ENCODE measurements at regions not wholly inside any gene's neighbourhood (a gene's known extent, or its start where the extent isn't known, plus 50 kb on each side); places are given as distances from the start of the nearest gene placed in this dataset.
A peak's percentile ranks its signal among the peaks of the same experiment; 100 is the strongest.

- CTCF ChIA-PET = interaction anchor here (1.4 to 1.5 kb wide), 2 partner anchors 18 to 30 kb away, joined by 3 to 4 read pairs; no protein-coding TSS in a partner anchor
- H3K27ac Mint-ChIP-seq = peak overlapping the region; percentile 9
- peaks cover 7% of the 10 kb centered on the region for H3K36me3 Mint-ChIP-seq (ENCODE audit: low read depth)
- H3K4me1 Mint-ChIP-seq (ENCODE audit: low read depth) = peaks cover 20% of the 10 kb centered on the region
- POLR2A ChIA-PET = no interaction called here
- H3K9me3 Mint-ChIP-seq (ENCODE audit: insufficient read depth) = peaks cover 15% of the 10 kb centered on the region
- no peak overlapping the region for H3K4me3 Mint-ChIP-seq
- ATAC-seq = peak; percentile 65
- DNase-seq = no peak
- peaks cover 20% of the 10 kb centered on the region for H3K27me3 Mint-ChIP-seq (ENCODE audit: low read depth)
Observed at GRCh38 chr7:381211-382042, 91.5 kb downstream of the FOXL3 start.

- ATAC-seq = no peak
- Mint-ChIP-seq H3K4me1 (ENCODE audit: low read depth) (peaks cover 20% of the 10 kb centered on the region), H3K9me3 (ENCODE audit: insufficient read depth) (peaks cover 15% of the 10 kb centered on the region), H3K27me3 (ENCODE audit: low read depth) (peaks cover 20% of the 10 kb centered on the region), H3K36me3 (ENCODE audit: low read depth) (peaks cover 7% of the 10 kb centered on the region), H3K27ac (peak overlapping the region; percentile 9), H3K4me3 (no peak overlapping the region)
- DNase-seq = no peak
- CTCF ChIA-PET = interaction anchor here (1.4 kb wide), 1 partner anchor 19 kb away, joined by 4 read pairs; no protein-coding TSS in a partner anchor
- POLR2A ChIA-PET = no interaction called here
Observed at GRCh38 chr7:382043-382400, 92.1 kb downstream of the FOXL3 start.

- CTCF ChIA-PET = no interaction called here
- Mint-ChIP-seq H3K4me3 (no peak overlapping the region), H3K4me1 (ENCODE audit: low read depth) (peaks cover 9% of the 10 kb centered on the region), H3K27ac (no peak overlapping the region), H3K9me3 (ENCODE audit: insufficient read depth) (peaks cover 15% of the 10 kb centered on the region), H3K27me3 (ENCODE audit: low read depth) (peaks cover 20% of the 10 kb centered on the region), H3K36me3 (ENCODE audit: low read depth) (peaks cover 7% of the 10 kb centered on the region)
- ATAC-seq = no peak
- POLR2A ChIA-PET = no interaction called here
- DNase-seq = no peak
Observed at GRCh38 chr7:386385-386784, 96.4 kb downstream of the FOXL3 start.

GRCh38 chr7:387132-388022 is 97.4 kb downstream of the FOXL3 start:
- Mint-ChIP-seq H3K4me1 (ENCODE audit: low read depth) (no peaks in the 10 kb centered on the region), H3K27ac (no peak overlapping the region), H3K4me3 (no peak overlapping the region), H3K36me3 (ENCODE audit: low read depth) (peaks cover 7% of the 10 kb centered on the region), H3K27me3 (ENCODE audit: low read depth) (peaks cover 16% of the 10 kb centered on the region), H3K9me3 (ENCODE audit: insufficient read depth) (peaks cover 15% of the 10 kb centered on the region)
- DNase-seq (no peak), ATAC-seq (no peak)
- POLR2A ChIA-PET = no interaction called here
- CTCF ChIA-PET = no interaction called here

- Mint-ChIP-seq H3K4me3 (no peak overlapping the region), H3K36me3 (ENCODE audit: low read depth) (peaks cover 7% of the 10 kb centered on the region), H3K4me1 (ENCODE audit: low read depth) (no peaks in the 10 kb centered on the region), H3K27me3 (ENCODE audit: low read depth) (peaks cover 9% of the 10 kb centered on the region), H3K27ac (no peak overlapping the region), H3K9me3 (ENCODE audit: insufficient read depth) (peaks cover 14% of the 10 kb centered on the region)
- POLR2A ChIA-PET = no interaction called here
- DNase-seq (no peak), ATAC-seq (no peak)
- CTCF ChIA-PET = no interaction called here
Observed at GRCh38 chr7:388023-388960, 98.3 kb downstream of the FOXL3 start.

- CTCF ChIA-PET = no interaction called here
- no peak for DNase-seq
- no peaks in the 10 kb centered on the region for H3K4me1 Mint-ChIP-seq (ENCODE audit: low read depth)
Observed at GRCh38 chr7:388961-389701, 99.2 kb downstream of the FOXL3 start.

GRCh38 chr7:389911-390601 is 100.1 kb downstream of the FOXL3 start:
- H3K27me3 Mint-ChIP-seq (ENCODE audit: low read depth) = no peaks in the 10 kb centered on the region
- no peak overlapping the region for H3K4me3 Mint-ChIP-seq
- CTCF ChIA-PET = no interaction called here
- peaks cover 4% of the 10 kb centered on the region for H3K9me3 Mint-ChIP-seq (ENCODE audit: insufficient read depth)
- POLR2A ChIA-PET = no interaction called here
- no peaks in the 10 kb centered on the region for H3K4me1 Mint-ChIP-seq (ENCODE audit: low read depth)
- no peaks in the 10 kb centered on the region for H3K36me3 Mint-ChIP-seq (ENCODE audit: low read depth)
- DNase-seq (no peak), ATAC-seq (no peak)
- peak overlapping the region; percentile 55 for H3K27ac Mint-ChIP-seq

More at GRCh38 chr7:388961-389701, 99.2 kb downstream of the FOXL3 start:
- peaks cover 6% of the 10 kb centered on the region for H3K9me3 Mint-ChIP-seq (ENCODE audit: insufficient read depth)
- H3K27ac Mint-ChIP-seq = no peak overlapping the region
- H3K27me3 Mint-ChIP-seq (ENCODE audit: low read depth) = peaks cover 4% of the 10 kb centered on the region
- POLR2A ChIA-PET = no interaction called here
- no peak for ATAC-seq
- peaks cover 3% of the 10 kb centered on the region for H3K36me3 Mint-ChIP-seq (ENCODE audit: low read depth)
- H3K4me3 Mint-ChIP-seq = no peak overlapping the region

GRCh38 chr7:390761-391410 is 100.9 kb downstream of the FOXL3 start:
- CTCF ChIA-PET = no interaction called here

GRCh38 chr7:391411-391951 is 101.5 kb downstream of the FOXL3 start:
- peaks cover 17% of the 10 kb centered on the region for H3K9me3 Mint-ChIP-seq (ENCODE audit: insufficient read depth)
- no peak overlapping the region for H3K27ac Mint-ChIP-seq
- H3K27me3 Mint-ChIP-seq (ENCODE audit: low read depth) = peaks cover 5% of the 10 kb centered on the region
- H3K36me3 Mint-ChIP-seq (ENCODE audit: low read depth) = peaks cover 5% of the 10 kb centered on the region
- ATAC-seq (no peak), DNase-seq (no peak)
- H3K4me1 Mint-ChIP-seq (ENCODE audit: low read depth) = no peaks in the 10 kb centered on the region
- no peak overlapping the region for H3K4me3 Mint-ChIP-seq
- ChIA-PET CTCF (no interaction called here), POLR2A (no interaction called here)

More at GRCh38 chr7:390761-391410, 100.9 kb downstream of the FOXL3 start:
- Mint-ChIP-seq H3K4me3 (no peak overlapping the region), H3K9me3 (ENCODE audit: insufficient read depth) (peaks cover 11% of the 10 kb centered on the region), H3K4me1 (ENCODE audit: low read depth) (no peaks in the 10 kb centered on the region), H3K36me3 (ENCODE audit: low read depth) (peaks cover 3% of the 10 kb centered on the region), H3K27me3 (ENCODE audit: low read depth) (peaks cover 3% of the 10 kb centered on the region), H3K27ac (no peak overlapping the region)
- ATAC-seq = no peak
- DNase-seq = no peak
- POLR2A ChIA-PET = no interaction called here

- H3K4me1 Mint-ChIP-seq (ENCODE audit: low read depth) = no peaks in the 10 kb centered on the region
- peaks cover 5% of the 10 kb centered on the region for H3K27me3 Mint-ChIP-seq (ENCODE audit: low read depth)
- no peak overlapping the region for H3K27ac Mint-ChIP-seq
- peaks cover 5% of the 10 kb centered on the region for H3K36me3 Mint-ChIP-seq (ENCODE audit: low read depth)
- ATAC-seq (no peak), DNase-seq (no peak)
- ChIA-PET CTCF (no interaction called here), POLR2A (no interaction called here)
- peaks cover 22% of the 10 kb centered on the region for H3K9me3 Mint-ChIP-seq (ENCODE audit: insufficient read depth)
- H3K4me3 Mint-ChIP-seq = no peak overlapping the region
Observed at GRCh38 chr7:391961-392524, 102.1 kb downstream of the FOXL3 start.

Data from activated CD8-positive, alpha-beta T cell treated with anti-CD3 and anti-CD28 coated beads, Interleukin-2, amount 10 ng/mL, durations not matched to agents 7 days and 5 days (primary cell).